Left ventricle myocardium superior (tissue), 1 donor: ENCODE measurements at regions not wholly inside any gene's neighbourhood (a gene's known extent, or its start where the extent isn't known, plus 50 kb on each side); places are given as distances from the start of the nearest gene placed in this dataset.

Experiments used
- ATAC-seq: fragments of 200-7000 bp; cut with Tn5 transposase; one replicate; pipeline ENCODE4 v1.9.1; 2020; ENCODE audit warnings: mild to moderate bottlenecking, moderate library complexity
- DNase-seq: peaks from one replicate; pipeline ENCODE4 v3.0.0-alpha.2; 2020
- intact Hi-C: fragments of 100-400 bp; cut with micrococcal nuclease; formaldehyde crosslinking; loops from one replicate; pipeline ENCODE4 v1.11.0; 2022
- donor health status: DM: no; HTN: yes; CAD: no; lungs with severe emphysema.

DNA sequence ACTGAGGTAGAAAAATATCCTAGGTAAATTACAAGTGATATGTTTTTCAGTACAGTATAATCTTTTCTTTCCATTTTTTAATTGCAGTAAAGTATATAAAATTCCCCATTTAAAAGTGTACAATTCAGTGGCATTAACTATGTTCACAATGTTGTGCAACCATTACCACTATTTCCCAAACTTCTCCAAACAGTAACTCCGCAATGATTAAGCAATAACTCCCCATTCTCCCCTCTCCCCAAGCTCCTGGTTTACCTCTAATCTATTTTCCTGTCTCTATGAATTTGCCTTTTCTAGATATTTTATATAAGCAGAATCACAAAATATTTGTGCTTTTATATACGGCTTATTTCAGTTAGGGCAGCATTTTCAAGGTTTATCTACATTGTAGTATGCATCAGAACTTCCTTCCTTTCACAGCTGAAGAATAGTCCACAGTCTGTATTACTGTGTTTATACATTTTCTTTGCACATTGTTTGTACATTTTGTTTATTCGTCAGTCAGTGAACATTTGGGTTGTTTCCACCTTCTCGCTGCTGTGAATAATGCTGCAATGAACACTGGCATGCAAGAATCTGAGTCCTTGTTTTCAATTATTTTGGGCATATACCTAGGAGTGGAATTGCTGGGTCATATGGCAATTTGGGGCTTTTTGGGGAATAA lies 110.7 kb downstream of the RPL27A start:
- intact Hi-C loops: no loop called here
- ATAC-seq (no peak), DNase-seq (no peak)

DNA sequence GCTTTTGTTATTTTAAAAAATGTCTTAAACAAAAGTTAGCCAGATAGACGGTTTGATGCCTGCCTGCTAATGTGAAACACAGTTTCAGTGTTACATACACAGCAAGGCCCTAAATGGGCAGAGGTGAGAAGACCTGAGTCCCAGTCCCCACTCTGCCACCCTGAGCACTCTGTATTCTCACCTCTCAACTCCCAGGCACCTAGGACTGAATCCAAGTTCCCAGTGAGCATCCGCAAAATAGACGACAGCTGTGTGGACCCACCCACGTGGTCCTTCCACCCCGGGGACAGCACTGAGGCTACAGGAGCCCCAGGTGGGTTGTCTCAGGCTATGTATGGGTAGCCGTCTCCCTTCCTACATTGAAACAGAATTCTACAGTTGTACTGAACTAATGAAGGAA lies 111.5 kb downstream of the RPL27A start:
- no peak for DNase-seq
- peak; percentile 14 for ATAC-seq
- intact Hi-C loops: no loop called here

DNA sequence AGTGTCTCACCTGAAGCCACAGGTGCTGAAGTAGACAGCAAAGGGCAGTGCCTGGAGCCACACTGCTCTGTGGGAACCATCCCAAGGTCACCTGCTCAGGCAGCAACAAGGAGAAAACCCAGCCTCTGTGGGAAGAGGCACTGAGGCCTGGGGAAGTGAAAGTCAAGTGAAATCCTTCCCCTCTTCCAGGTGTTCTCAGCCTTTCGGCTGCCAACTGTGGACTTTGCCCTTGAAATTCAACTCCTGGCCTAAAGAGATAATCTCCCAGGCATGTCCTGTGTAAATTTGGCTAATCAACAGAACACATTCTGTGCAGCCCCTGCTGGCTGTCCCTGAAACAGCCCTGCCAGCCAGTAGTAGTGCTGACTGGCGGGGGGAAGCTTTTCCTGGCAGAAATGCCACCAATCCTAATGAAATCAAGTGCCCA lies 112.1 kb downstream of the RPL27A start:
- intact Hi-C loops: no loop called here
- peak; percentile 56 for DNase-seq
- peak; percentile 88 for ATAC-seq

DNA sequence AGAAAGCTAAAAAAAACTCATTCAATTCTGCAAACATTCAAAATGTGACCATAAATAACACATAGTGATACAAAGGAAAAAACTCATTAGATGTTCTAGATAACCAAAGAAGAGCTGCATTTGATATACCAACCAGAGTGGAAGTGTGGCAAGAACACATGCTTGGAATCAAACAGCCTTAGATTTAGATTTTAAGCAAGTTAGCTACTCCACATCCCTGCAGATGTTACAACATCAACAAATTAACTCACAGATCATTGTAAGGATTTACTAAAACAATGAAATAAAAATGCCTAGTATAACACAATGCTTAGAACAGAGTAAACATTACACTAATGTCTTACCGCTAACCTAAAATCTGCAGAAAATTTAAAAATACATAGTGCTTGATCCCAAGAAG lies 114.0 kb upstream of the AKIP1 start:
- intact Hi-C loops: no loop called here
- DNase-seq (no peak), ATAC-seq (no peak)

DNA sequence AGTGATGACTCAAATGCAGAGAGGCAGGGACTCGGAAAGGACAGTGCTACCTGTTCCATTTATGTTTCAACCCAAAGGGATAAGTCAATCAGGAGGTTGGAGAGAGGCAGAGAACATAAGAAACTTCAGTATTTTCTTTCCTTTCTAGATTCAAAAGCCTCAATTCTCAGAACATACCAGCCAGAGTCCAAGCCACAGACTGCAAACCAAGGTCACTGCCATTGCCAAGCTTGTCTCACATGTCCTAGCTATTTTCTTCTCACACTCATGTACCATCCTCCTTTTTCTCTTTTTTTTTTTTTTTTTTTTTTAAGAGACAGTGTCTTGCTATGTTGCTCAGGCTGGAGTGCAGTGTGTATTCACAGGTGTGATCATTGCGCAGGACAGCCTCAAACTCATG lies 111.7 kb upstream of the AKIP1 start:
- intact Hi-C loops: no loop called here
- DNase-seq: no peak
- no peak for ATAC-seq

DNA sequence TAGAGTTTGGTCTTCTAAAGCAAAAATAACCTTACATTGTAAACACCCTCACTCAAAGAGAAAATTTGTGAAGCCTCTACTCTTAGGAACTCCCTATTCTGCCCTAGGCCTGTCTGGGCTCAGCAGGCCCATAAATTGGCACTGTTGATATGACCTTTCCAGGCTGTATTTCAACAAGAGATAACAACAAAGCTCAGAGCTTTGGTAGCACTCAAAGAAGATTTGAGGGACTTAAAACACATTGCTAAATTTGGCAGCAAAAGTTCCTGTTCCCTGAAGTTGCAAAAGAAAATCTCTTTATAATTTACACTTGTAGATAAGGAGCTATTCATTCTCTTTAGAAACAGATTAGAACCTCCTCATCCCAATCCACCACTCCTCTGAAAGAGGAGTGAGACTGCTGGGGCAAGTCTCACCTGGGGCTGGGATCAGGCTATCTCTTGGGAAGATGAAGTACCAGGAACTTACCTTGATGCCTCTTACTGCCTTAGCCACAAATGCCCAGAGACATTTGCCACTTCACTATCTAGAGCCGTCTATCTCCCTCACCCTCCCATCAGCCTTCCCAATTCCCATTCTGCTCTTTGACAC lies 110.4 kb upstream of the AKIP1 start:
- intact Hi-C loops: no loop called here
- ATAC-seq: peak; percentile 41
- DNase-seq: no peak

DNA sequence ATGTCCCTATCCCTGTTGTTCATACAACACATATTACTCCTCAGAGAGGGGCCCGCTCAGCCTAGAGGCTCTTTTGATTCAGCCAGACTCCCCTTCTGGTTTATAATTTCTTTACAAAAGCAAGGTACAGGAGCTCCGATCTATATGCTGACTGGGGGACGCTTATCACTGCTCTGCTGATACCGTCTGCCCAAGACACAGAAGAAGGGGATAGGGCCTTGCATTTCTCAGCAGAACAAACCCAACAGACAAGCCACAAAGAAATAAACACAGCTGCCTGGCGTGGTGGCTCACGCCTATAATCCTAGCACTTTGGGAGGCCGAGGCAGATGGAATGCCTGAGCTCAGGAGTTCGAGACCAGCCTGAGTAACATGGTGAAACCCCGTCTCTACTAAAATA lies 109.9 kb upstream of the AKIP1 start:
- DNase-seq (no peak), ATAC-seq (no peak)
- intact Hi-C loops: no loop called here

DNA sequence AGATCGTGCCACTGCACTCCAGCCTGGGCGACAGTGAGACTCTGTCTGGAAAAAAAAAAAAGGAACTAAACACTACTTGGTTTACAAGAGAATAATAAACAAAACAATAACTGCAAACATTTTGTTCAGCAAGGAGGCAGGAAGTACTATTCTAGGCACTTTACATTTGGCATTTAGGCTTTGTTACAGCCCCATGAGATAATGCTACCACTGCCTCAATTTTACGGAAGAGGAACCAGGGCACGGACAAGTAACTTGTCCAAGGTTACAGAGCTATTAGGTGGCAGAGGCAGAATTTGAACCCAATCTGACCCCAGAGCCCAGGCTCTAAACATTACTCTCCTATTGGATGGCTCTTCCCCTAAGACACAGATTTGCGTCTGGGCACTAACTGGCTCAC lies 108.7 kb upstream of the AKIP1 start:
- ATAC-seq (no peak), DNase-seq (no peak)
- intact Hi-C loops: no loop called here

DNA sequence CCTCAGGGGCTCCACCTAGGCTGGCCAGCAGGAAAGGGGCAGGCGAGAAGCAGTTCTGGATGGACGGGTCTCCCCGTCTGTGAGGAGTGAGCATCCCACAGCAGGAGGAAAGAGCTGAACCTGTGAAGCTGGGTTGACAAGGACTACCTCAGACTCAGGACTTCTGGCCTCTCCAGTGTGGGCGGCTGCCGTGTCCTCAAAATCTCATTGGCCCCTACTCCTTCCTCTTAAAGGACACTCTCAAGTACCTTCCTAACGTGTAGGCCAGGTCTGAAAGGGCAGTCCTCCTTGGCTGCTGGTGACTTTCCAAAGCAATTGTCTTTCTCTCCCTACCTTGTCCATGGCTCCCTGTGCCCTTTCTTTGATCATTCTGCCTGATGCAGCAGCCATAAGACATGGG lies 107.0 kb upstream of the AKIP1 start:
- DNase-seq (no peak), ATAC-seq (peak; percentile 8)
- intact Hi-C loops: no loop called here

DNA sequence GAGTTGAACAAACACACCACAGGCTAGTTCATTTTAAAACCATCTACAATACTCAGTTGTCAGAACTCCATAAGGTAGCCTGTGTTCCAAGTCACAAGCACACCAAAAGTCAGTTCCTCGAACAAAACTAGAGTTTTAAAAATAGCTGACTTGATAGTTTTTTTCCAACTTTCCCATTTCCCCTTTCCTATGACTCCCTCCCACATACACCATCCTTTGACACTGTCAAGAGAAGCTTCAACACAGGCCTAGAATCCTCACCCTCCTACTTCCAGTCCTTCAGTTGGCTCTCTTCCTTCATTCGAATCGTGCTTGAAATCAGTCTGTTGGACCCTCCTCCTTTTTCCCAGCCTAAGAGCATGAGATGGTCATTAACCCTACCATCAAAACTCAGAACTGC lies 105.7 kb upstream of the AKIP1 start:
- no peak for ATAC-seq
- intact Hi-C loops: no loop called here
- DNase-seq: no peak

DNA sequence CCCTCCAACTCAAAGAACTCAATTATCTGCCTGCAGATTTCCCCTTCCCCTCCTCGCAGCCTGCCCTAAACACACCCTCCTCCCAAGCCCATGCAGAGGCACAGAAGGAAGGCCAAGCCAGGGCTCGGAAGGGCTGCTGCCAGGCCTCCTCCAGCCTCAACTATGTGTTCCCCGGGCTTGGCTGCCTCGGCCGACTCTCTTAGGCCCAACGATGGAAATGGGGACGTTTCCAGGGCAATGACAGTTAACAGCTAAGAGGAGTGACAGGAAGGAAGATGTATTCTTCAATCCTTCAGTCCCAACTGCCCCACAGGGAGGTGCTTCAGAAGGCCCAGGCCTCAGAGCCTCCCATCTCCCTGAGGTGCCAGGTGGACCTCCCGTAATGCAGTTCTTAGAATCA lies 104.0 kb upstream of the AKIP1 start:
- intact Hi-C loops: no loop called here
- ATAC-seq (no peak), DNase-seq (peak; percentile 49)

DNA sequence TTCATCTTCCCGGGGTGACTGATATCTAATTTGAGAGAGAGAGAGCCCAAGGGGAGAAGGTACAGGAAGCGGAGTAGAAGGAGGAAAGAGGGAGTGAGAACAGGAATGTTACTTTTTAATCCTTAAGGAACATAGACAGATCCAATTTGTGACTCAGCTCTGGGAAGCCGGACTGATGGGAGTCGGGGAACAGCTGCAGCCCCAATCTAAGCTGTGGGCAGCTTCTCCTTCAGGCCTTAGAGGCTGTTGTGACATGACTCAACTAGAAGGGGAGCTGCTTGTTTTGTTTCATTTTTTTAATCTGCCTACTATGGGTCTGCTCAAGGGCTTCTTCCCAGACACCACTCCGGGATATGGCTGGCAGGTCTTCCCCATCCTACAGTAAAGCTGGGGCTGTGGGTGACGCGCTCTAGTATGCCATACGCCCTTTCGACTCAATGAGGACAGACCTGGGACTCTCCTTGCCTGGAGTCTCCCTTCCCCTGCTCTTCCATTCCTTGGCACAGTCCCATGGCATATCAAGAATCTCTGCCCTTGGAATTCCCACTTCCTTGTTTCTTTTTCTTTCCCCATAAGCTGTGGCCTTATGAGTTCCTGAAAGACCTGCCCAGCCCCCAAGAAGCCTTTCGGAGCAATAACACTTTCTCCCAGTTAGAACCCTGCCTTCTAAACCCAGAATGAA lies 103.3 kb upstream of the AKIP1 start:
- DNase-seq: peak; percentile 49
- intact Hi-C loops: no loop called here
- peak; percentile 59 for ATAC-seq

DNA sequence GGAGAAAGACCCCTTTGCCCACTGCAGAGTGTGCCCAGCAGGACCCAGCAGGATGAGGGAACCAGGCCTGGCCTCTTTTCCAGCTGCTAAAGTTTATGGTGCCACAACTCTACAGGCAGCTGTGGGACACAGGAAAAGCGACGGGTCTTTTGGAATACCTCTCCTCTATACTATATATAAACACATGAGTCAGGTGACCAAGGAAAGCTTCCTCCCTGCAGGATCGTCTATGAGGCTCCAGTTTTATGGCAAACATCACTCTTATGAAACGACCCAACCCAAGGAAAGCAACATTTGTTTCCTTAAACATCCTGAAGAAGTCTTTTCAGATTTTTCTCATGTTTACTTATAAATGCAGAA lies 102.8 kb upstream of the AKIP1 start:
- no peak for DNase-seq
- intact Hi-C loops: no loop called here
- ATAC-seq: peak; percentile 4

DNA sequence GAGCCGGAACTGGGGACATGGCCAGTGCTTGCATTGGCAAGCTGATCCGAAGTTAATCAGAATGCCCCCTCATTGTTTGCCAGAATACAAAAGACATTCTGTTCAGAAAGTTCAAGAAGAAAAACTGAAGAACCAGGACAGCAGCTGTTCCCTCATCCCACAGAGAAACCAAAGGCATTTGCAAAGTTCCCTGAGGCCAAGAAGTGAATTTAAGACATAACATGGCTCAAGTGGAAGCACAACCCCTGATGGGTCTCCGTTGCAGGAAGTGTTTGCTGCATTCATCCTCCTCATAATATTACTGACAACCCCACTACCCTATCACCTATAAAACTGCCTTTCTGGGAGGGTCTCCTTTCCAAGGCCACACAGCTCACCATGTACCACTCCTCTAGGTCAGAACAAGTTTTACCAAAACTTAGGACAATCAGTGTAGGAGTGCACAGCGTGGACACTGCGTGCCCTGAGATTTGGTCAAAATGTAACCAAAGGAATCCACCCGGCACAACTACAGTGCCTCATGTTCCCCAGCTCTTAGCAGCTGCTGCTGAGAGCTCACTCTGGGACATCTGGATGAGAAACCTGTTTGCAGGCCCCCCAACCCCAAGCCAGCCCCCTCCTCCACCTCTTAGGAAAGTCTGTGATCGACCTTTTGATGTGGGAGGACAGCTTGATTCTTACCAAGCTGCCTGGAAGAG lies 101.6 kb upstream of the AKIP1 start:
- ATAC-seq (peak; percentile 4), DNase-seq (no peak)
- intact Hi-C loops: no loop called here

DNA sequence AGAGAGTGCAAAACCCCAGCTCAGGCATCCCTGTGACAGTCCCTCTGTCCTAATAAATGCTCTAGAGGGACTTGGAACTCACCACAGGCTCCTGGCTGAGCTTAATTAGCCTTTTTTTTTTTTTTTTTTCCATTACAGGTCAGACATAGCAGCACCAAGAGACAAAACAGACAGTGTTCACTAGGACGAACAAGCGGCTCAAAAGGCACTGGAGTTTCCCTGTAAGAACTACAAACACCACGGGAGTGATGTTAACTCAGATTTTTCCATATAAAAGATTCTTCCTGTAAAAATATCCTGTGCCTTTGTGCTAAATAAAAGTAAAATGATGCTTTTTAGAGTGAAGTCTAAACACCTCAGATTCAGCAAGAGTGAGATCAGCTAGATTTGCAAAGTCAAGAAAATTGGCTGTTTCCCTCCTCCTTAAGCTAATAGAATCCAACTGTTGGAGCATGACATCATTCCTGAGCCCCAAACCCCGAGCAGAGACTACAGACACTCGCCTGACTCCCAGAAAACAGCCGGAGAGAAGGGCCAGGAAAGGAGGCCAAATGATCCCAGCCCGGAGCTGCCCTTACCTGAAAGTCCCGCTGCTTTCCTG lies 101.0 kb upstream of the AKIP1 start:
- DNase-seq (no peak), ATAC-seq (peak; percentile 28)
- intact Hi-C loops: loop anchor here (5.0 to 10.0 kb wide), 2 partner anchors 105 to 118 kb away; partner anchors contain the start of gene AKIP1

DNA sequence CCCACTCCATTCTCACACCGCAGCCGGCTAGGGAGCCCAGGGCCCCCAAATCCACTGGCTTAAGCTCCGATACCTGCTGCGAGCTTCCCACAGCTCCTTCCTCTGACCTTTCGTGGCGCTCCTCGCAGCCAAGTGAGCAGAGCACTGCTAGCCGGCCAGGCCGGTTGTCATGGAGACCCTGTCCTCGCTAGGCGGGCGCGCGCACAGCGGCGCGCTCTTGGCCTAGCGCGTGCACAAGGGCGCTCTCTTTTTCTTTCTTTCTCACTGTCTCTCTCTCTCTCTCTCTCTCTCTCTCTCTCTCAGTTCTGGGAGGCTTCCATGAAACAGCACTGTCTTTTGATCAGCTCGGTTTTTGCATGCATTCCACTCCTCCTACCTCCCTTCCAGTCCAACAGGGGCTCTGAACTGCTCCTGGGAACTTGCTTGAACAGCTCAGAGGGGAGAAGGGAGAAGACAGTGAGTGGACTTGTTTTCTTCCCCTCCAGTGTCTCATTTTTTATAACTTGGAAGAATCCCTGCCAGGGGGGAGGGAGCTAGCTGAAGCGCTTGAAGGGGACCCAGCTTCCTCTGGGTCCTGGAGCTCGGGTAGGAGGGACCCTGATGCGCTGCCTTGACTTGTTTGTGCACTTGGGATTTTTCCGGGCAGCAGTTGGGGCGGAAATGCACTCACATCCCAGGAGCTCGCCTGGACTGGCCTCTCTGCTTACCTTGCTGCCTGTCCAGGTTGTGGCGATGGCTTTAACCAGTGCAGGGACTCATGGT lies 100.3 kb upstream of the AKIP1 start:
- peak; percentile 88 for DNase-seq
- peak; percentile 83 for ATAC-seq
- intact Hi-C loops: loop anchor here (5.0 to 10.0 kb wide), 2 partner anchors 104 to 118 kb away; partner anchors contain the start of gene AKIP1

DNA sequence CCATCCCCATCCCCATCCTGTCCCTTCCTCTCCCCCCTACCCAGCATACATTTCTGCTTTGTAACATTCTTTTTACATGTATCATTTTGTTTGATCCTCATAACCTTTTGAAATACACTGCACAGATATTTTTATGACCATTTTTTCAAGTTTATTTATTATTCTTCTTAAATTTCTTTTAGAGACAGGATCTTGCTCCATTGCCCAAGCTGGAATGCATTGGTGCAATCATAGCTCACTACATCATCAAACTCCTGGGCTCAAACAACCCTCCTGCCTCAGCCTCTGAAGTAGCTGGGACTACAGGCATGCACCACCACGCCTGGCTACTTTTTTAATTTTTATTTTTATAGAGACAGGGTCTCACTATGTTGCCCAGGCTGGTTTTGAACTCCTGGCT lies 99.4 kb upstream of the AKIP1 start:
- intact Hi-C loops: loop anchor here (5.0 to 10.0 kb wide), 2 partner anchors 103 to 119 kb away; partner anchors contain the start of gene AKIP1
- ATAC-seq: no peak
- DNase-seq: no peak

DNA sequence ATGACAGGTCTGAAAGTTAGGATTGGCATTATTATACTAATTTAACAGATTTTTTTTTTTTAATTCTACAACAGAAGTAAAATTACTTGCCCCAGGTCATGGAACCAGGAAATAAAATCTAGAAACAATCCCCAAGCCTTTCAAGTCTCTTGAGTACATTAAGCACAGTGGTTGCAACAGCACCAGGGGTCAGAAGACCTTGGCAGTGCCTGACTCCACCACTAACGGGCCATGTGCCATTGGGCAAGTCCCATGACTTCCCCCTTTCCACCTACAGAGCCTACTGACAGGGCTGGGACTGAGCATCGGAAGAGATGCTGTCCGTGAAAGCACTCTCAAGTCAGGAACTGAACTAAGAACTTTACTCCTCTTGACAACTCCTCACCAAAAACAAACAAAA lies 98.6 kb upstream of the AKIP1 start:
- ATAC-seq (no peak), DNase-seq (peak; percentile 39)
- intact Hi-C loops: loop anchor here (5.0 to 10.0 kb wide), 2 partner anchors 102 to 120 kb away; partner anchors contain the start of gene AKIP1

DNA sequence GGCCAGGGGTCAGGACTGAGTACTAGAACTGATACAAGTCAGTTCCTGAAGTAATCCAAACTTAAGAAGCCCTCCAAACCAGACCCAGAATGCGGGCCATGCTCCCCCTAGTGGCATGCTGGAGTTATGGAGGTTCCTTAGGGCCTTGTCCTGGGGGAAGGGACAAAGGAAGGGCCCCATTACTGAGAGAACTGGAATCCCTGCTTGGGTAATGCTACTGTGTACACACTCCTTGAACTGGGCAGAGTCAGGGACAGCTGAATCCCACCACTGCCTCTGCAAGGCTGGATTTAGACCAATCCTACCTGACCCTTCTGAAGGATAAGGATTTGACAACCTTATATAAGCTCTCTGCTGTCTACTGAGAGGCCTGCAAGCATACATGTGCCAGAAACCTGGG lies 97.3 kb upstream of the AKIP1 start:
- DNase-seq (peak; percentile 75), ATAC-seq (peak; percentile 54)
- intact Hi-C loops: loop anchor here (5.0 to 10.0 kb wide), 2 partner anchors 101 to 121 kb away; partner anchors contain the start of gene AKIP1
